Central memory CD8-positive, alpha-beta T cell (primary cell): ENCODE measurements at regions not wholly inside any gene's neighbourhood (a gene's known extent, or its start where the extent isn't known, plus 50 kb on each side); places are given as distances from the start of the nearest gene placed in this dataset.

Experiments used
- ATAC-seq: fragments of 150-1000 bp; cut with Tn5 transposase; replicated peaks from 2 replicates; pipeline ENCODE4 v1.10.0; 2022; ENCODE audit warnings: mild to moderate bottlenecking, moderate FRiP score, moderate number of reproducible peaks; ENCODE audit not compliant: poor library complexity, severe bottlenecking; ENCODE audit errors: extremely low read depth
- DNase-seq, 2 donors: peaks; one replicate each; pipeline ENCODE4 v3.0.0; 2021; ENCODE audit warnings: low spot score in 2 of 2
- H3K27ac Mint-ChIP-seq: one replicate; pipeline ENCODE4 v1.8.0; 2022; ENCODE audit warnings: low read depth, mild to moderate bottlenecking, moderate library complexity, mixed read lengths
- H3K27me3 Mint-ChIP-seq: one replicate; pipeline ENCODE4 v1.8.0; 2022; ENCODE audit warnings: mixed read lengths
- H3K36me3 Mint-ChIP-seq: one replicate; pipeline ENCODE4 v1.8.0; 2022; ENCODE audit warnings: mild to moderate bottlenecking, moderate library complexity, mixed read lengths; ENCODE audit not compliant: insufficient read depth
- H3K4me1 Mint-ChIP-seq: one replicate; pipeline ENCODE4 v1.8.0; 2022; ENCODE audit warnings: mixed read lengths
- H3K4me3 Mint-ChIP-seq: one replicate; pipeline ENCODE4 v1.8.0; 2022; ENCODE audit warnings: mild to moderate bottlenecking, moderate library complexity, mixed read lengths
- H3K9me3 Mint-ChIP-seq: one replicate; pipeline ENCODE4 v1.8.0; 2022; ENCODE audit warnings: mixed read lengths

DNA sequence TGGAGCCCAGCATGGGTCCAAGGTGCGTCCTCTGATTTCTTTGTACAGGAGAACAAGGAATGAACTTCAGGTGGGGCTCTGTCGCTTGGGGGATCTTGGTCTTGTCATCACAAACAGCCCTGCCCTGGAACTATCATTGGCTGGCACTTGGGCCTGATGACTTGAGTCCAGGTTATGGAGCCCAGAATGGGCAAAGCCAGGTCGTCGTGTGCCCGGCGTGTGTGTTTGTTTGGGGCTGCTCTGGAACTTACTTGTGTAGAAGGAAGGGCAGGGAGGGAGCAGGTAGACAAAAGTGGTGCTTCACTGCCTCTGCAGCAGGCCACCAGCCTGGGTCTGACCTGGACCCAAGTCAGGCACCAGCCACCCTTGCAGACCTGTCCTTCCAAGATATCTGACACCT, 306.3 kb upstream of the HS6ST1 start:
- Mint-ChIP-seq H3K36me3 (no peaks in the 10 kb centered on the region), H3K9me3 (no peaks in the 10 kb centered on the region), H3K4me3 (no peak overlapping the region), H3K27ac (no peak overlapping the region), H3K27me3 (peaks cover 8% of the 10 kb centered on the region), H3K4me1 (no peaks in the 10 kb centered on the region)
- ATAC-seq = no peak
- no peak for DNase-seq

DNA sequence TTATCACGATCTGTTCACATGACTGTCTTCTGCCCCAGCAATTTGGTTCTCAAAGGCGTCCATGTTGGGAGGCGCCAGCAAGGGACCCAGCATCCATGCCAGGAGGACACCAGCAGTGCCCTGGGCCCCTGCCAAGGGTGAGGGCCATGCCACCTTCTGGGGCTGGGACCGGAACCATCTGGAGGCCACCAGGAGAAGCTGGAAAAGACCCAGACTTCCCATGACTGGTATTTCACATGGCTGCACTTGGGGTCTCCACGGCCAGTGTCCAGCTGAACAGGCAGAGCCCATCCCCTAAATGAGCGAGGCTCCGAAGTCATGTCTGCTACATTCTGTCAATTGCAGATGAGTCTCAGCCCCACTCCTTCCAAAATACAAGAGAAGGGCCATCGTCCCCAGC, 306.8 kb upstream of the HS6ST1 start:
- Mint-ChIP-seq H3K4me1 (no peaks in the 10 kb centered on the region), H3K9me3 (no peaks in the 10 kb centered on the region), H3K27ac (no peak overlapping the region), H3K27me3 (peaks cover 8% of the 10 kb centered on the region), H3K36me3 (no peaks in the 10 kb centered on the region), H3K4me3 (no peak overlapping the region)
- ATAC-seq = no peak
- DNase-seq = no peak

DNA sequence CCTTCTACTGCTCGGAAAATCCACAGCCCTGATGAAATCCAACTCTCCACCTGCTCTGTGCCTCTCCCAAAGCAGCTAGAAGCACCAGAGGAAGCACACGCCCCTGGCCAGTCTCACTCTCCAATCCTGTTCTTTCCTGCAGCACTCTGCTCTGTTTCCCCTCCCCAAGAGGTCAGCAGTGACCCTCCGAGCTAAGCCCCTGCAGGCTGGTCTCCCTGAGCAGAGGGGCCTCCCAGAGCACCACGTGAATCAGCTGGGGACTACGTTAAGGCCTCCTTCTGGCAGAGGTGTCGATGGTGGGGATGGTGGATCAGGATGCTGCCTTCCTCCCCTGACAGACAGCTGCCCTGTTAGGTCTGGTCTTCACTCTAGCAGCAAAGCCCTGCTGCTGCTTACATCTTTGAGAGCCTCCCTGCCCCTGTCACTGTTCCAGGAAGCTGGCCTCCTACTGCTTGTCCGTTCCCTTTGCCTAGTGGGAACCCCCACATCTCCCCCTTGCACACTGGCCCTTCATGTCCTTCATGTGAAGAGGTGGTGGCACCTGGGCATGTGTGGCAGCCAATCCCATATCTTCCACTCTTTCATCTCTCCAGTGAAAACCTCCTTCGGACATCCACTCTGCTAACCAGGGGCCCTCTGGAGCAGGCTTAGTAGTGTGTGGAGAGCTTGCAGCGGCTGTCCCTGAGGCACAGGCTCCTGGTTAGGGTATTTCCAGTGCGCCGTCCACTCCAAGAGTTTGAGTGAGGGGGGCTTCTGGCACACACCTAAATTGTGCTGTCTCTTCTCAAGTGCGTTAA, 307.5 kb upstream of the HS6ST1 start:
- no peak overlapping the region for H3K4me3 Mint-ChIP-seq
- H3K27me3 Mint-ChIP-seq = peaks cover 8% of the 10 kb centered on the region
- ATAC-seq = no peak

DNA sequence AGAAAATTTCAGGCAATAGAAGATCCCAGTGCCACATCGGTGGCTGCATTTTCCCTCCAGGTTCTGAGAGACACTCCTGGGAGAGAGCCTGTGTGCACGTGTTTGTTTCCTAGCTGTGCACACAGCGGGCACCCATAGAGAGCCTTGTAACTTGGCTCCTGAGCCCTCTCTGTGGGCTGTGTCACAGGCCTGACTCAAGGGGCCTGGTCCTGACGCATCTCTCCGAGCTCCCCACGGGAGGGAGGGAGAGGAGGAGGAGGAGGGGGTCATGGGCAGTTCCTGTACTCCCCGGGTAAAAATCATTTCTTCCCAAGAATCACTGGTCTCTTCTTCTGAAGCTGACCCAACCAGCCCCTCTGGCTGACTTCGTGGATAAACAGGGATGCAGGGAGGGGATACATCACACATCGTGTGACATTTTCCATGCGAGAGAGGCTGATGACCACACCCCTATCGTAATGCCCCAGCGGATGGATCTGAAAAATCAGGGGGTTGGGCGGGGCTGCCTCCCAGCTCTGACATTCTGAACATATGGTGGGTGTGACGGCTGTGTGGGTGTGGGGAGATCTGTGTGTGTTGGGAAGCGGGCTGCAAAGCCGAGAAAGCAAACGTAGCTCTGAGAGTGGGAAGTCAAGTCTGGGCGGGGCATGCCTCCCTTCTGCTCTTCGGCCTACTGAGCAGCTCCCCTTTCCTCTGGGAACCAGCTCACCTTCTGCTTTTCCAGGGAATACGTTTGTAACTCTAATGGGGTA, 308.3 kb upstream of the HS6ST1 start:
- no peak overlapping the region for H3K27ac Mint-ChIP-seq
- H3K36me3 Mint-ChIP-seq = no peaks in the 10 kb centered on the region
- DNase-seq (no peak), ATAC-seq (no peak)
- H3K4me3 Mint-ChIP-seq = no peak overlapping the region
- no peaks in the 10 kb centered on the region for H3K9me3 Mint-ChIP-seq
- H3K4me1 Mint-ChIP-seq = no peaks in the 10 kb centered on the region
- peaks cover 12% of the 10 kb centered on the region for H3K27me3 Mint-ChIP-seq

More for the DNA sequence above, 307.5 kb upstream of the HS6ST1 start:
- DNase-seq = no peak
- no peak overlapping the region for H3K27ac Mint-ChIP-seq
- H3K9me3 Mint-ChIP-seq = no peaks in the 10 kb centered on the region
- H3K4me1 Mint-ChIP-seq = no peaks in the 10 kb centered on the region
- no peaks in the 10 kb centered on the region for H3K36me3 Mint-ChIP-seq

DNA sequence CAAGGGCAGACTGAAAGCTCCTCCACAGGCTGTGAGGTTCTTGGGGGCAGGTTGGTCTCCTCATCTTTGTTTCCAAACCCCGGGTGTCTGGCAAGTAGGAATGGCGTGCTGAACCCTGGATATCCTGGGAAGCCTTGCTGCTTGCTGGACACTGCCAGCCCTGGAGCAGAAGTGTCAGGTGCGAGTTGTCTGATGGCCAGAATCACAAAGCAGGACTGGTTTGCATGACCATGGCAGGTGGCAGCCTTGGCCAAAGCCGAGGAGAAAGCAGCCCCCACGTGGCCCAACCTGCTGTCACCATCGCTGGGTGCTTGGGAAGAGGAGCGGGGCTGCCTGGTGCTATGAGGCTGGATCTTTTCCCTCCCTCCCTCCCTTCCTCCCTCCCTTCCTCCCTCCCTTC, 309.5 kb upstream of the HS6ST1 start:
- ATAC-seq (no peak), DNase-seq (no peak)
- H3K4me3 Mint-ChIP-seq = no peak overlapping the region
- H3K27me3 Mint-ChIP-seq = peaks cover 24% of the 10 kb centered on the region
- no peaks in the 10 kb centered on the region for H3K36me3 Mint-ChIP-seq
- no peak overlapping the region for H3K27ac Mint-ChIP-seq
- no peaks in the 10 kb centered on the region for H3K9me3 Mint-ChIP-seq
- H3K4me1 Mint-ChIP-seq = no peaks in the 10 kb centered on the region

DNA sequence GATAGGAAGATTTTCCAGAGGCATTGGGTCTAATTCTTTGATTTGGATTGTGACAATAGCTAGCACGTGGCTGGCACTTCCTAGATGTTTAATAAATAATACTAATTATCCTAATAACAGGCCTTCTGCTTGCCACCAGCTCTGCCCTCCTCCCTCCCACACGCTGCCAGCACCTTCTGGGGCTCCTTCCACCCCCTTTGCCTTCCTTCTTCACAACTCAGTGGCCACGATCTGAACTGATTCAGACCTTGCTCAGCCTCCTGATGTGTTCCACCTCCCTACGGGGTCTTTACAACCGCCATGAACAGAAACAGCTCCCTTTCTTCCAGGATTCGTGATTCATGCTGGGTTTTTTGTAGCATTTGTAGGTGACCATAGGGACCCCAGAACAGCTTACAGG, 310.3 kb upstream of the HS6ST1 start:
- Mint-ChIP-seq H3K4me1 (no peaks in the 10 kb centered on the region), H3K27ac (no peak overlapping the region), H3K9me3 (no peaks in the 10 kb centered on the region), H3K4me3 (no peak overlapping the region), H3K36me3 (no peaks in the 10 kb centered on the region), H3K27me3 (peaks cover 27% of the 10 kb centered on the region)
- ATAC-seq = no peak
- no peak for DNase-seq

DNA sequence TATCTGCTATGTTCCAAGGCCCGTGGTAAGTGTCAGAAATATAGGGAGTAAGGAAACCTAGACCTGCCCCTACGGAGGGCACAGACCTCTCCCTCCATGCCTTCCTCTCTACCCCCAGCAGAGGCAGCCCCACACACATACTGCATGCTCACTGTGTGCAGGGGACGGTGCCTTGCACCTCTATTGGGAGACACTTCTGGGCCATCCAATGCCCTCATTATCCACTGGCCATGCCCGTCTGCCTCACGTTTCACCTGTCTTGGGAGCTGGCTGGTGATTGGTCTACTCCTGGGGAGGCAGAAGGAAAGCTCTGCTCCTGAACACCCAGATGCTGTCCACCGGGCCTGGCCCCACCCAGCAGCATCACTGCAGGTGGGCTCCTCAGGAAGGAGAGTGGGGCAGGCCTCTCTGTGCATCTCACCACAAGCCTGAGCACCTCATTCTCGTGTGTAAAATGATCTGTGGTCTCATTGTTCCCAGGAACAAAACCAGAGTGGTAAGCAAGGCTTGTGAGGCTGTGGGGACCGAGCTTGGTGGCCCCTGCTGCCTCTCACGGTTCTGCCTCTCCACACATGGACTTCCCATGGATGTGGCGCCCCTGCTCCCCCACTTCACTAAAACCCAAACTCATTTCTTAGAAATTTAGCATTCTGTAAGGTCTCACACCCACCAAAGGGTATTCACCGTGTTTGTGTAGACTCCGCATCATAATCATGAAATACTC, 312.5 kb upstream of the HS6ST1 start:
- no peaks in the 10 kb centered on the region for H3K36me3 Mint-ChIP-seq
- H3K27ac Mint-ChIP-seq = no peak overlapping the region
- DNase-seq (no peak), ATAC-seq (no peak)
- H3K4me3 Mint-ChIP-seq = no peak overlapping the region
- peaks cover 40% of the 10 kb centered on the region for H3K27me3 Mint-ChIP-seq
- H3K4me1 Mint-ChIP-seq = no peaks in the 10 kb centered on the region
- no peaks in the 10 kb centered on the region for H3K9me3 Mint-ChIP-seq

DNA sequence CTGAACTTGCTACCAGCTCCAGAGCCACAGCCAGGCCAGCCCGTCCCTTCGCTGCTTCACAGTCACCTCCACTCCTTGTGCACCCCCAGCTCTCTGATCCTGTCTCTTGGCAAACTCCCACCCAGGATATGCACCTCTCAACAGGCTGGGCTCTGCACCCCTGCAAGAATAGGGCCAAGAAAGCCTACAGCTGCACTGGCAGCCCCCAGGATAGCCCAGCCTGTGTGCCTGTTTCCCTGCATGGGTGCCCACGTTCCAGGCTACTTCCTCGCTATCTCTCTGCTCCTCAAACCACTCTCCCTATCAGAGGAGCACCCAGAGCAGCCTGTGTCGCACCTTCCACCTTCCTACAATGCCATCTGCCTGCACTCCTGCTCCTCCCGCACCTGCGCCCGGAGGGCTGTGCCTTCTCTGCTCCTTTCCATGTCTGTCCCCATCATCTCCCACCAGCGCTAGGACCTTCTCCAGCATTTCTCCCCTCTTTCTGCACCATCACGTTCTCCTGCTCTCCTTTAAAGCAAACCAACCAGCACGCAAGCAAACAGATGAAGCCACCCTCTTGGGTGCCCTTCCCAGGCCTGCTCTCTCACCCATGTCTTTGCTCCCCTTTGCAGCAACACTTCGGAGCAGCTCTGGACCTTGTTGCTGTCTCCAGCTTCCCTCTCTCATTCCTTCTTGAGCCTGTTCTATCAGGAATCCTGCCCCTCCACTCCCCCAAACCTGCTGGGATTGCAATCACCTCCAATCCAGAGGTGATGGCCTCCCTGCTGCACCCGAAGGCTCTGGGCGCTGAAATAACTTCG, 313.2 kb upstream of the HS6ST1 start:
- H3K9me3 Mint-ChIP-seq = no peaks in the 10 kb centered on the region
- no peaks in the 10 kb centered on the region for H3K4me1 Mint-ChIP-seq
- ATAC-seq (no peak), DNase-seq (no peak)
- H3K36me3 Mint-ChIP-seq = no peaks in the 10 kb centered on the region
- no peak overlapping the region for H3K27ac Mint-ChIP-seq
- H3K4me3 Mint-ChIP-seq = no peak overlapping the region
- H3K27me3 Mint-ChIP-seq = peaks cover 44% of the 10 kb centered on the region

DNA sequence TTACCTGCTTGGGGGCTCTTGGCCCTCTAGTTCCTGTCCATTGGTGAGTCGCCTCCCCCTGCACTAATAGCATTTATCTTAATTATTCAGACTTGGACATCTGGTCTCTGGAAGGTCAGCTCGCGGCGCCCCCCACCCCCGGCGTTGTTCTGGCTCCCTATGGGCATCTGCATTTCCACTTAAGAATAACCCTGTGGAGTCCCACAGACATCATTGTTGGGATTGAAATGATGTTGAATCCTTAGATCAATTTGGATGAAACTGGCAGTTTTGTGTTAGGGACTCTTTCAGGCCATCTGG, 313.8 kb upstream of the HS6ST1 start:
- ATAC-seq = no peak
- no peaks in the 10 kb centered on the region for H3K9me3 Mint-ChIP-seq
- no peak overlapping the region for H3K4me3 Mint-ChIP-seq
- DNase-seq = no peak
- no peaks in the 10 kb centered on the region for H3K36me3 Mint-ChIP-seq
- H3K27ac Mint-ChIP-seq = no peak overlapping the region
- peaks cover 47% of the 10 kb centered on the region for H3K27me3 Mint-ChIP-seq
- no peaks in the 10 kb centered on the region for H3K4me1 Mint-ChIP-seq

DNA sequence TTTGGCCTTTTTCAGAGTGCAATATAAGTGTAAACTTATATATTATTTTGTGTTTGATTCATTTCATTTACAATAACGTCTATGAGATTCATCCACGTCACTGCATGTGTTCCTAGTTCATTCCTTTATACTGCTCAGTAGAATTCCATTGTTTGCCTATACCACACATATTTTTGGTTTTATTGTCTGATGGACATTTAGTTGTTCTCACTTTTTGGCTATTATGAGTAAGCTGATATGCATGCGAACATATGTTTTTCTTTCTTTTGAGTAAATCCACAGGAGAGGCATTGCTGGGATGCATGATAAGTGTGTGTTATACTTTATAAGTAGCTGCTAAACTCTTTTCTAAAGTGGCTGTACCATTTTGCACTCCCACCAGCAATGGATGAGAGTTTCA, 314.8 kb upstream of the HS6ST1 start:
- ATAC-seq (no peak), DNase-seq (no peak)
- Mint-ChIP-seq H3K4me1 (no peaks in the 10 kb centered on the region), H3K9me3 (no peaks in the 10 kb centered on the region), H3K4me3 (no peak overlapping the region), H3K36me3 (no peaks in the 10 kb centered on the region), H3K27ac (no peak overlapping the region), H3K27me3 (peaks cover 58% of the 10 kb centered on the region)

DNA sequence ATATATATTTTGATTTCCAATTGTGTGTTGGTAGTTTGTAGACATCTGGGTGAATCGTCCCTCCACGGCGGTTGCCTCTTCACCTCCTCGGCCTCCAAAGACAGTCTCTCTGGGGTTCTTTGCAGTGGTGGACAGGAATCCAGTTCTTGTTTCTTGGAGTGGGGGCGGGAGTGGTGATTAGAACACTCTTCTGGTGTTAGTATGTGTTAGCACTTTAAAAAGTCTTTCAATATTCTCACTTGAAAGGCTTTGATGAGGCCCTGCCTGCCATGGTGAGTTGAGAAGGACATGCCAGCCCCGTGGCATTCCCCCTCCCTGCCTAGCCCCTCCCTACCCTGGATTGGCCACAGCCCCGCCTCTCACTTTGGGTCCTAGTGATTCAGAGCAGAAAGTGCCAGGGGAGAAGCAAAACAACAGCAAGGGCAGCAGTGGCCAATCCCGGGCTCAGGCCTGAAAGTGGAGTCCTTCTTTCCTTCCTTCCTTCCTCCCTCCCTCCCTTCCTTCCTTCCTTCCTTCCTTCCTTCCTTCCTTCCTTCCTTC, 316.8 kb upstream of the HS6ST1 start:
- Mint-ChIP-seq H3K9me3 (no peaks in the 10 kb centered on the region), H3K27ac (no peak overlapping the region), H3K36me3 (no peaks in the 10 kb centered on the region), H3K4me3 (no peak overlapping the region), H3K27me3 (peaks cover 69% of the 10 kb centered on the region), H3K4me1 (no peaks in the 10 kb centered on the region)
- ATAC-seq (no peak), DNase-seq (no peak)

DNA sequence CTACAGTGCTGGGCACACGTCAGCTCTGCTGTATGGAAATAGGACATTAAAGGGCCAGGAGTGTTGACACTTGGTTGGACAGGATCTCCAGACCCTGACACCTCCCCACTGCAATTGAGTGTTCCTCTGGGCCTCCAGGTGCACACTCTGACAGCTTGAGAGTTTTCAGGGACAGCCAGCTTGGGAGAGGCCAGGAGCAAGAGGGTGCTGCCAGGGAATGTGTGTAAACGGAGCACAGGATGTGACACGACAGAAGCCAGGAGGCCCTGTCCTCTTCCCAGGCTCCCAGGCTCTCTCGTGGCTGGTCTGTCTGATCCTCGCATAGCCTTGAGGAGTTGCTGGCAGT, 318.1 kb upstream of the HS6ST1 start:
- peaks cover 67% of the 10 kb centered on the region for H3K27me3 Mint-ChIP-seq
- H3K36me3 Mint-ChIP-seq = no peaks in the 10 kb centered on the region
- no peak overlapping the region for H3K27ac Mint-ChIP-seq
- no peak for ATAC-seq
- H3K4me1 Mint-ChIP-seq = no peaks in the 10 kb centered on the region
- H3K4me3 Mint-ChIP-seq = no peak overlapping the region
- no peaks in the 10 kb centered on the region for H3K9me3 Mint-ChIP-seq
- DNase-seq = no peak
